ENCODE measurements at regions not wholly inside any gene's neighbourhood (a gene's known extent, or its start where the extent isn't known, plus 50 kb on each side); places are given as distances from the start of the nearest gene placed in this dataset.
"Not testable (repeated sequence)": the region's sequence is repeated elsewhere in the genome, so short reads cannot be mapped to it uniquely, and the experiment has no call there.

DNA sequence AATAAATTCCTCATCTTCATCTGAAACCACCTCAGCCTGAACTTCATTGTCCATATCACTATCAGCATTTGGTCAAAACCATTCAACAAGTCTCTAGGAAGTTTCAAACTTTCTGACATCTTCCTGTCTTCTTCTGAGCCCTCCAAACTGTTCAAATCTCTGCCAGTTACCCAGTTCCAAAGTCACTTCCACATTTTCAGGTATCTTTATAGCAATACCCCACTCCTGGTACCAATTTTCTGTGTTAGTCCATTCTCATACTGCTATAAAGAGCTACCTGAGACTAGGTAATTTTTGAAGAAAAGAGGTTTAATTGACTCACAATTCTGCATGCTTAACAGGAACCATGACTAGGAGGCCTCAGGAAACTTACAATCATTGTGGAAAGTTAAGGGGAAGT lies 250.4 kb downstream of the SLITRK6 start:
- H3K4me1 Mint-ChIP-seq; H3K4me3 Mint-ChIP-seq; H3K9me3 Mint-ChIP-seq; ATAC-seq; H3K27ac Mint-ChIP-seq; DNase-seq (ENCODE audit: low spot score in 2 of 2); H3K36me3 Mint-ChIP-seq: not testable (repeated sequence)

DNA sequence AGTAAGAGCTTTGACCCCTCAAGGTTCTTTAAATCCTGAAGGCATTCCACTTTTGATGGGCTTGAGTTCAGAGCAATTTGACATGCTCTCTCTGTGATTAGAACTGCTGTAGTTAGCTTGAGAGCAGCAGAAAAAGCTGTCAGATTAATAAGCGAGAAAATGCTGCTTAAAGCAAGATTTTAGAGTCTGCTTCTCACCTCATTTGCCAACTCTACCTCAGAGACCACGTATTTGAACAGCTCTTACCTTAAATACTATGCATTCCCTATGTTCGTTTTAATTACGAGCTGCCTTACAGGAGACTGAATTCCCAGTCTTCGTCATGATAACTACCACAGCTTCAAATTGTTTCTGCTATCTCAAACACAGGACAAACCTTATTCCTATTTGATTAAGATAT lies 253.4 kb downstream of the SLITRK6 start:
- Mint-ChIP-seq H3K4me3 (no peak overlapping the region), H3K36me3 (no peaks in the 10 kb centered on the region), H3K9me3 (peaks cover 7% of the 10 kb centered on the region), H3K4me1 (no peaks in the 10 kb centered on the region), H3K27ac (no peak overlapping the region)
- ATAC-seq = no peak
- DNase-seq (ENCODE audit: low spot score in 2 of 2) = no peak

DNA sequence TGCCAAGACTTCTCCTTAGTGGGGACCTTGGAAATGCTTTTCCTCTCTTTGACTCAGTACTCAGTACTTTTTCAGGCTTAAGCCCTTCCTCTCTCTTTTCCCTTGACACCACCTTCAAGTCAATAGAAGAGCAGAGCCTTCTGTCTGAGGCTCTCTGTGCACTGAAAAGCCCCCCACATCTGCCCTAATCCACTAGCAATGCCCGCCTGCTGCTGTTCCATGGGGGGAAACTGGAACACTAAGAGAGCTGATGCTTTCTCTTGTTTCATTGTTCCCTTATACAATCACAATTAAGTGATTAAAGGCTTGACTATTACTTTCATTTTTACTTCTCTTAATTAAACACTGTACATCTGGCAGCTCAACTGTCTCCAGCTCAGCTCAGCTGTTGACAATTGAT lies 254.5 kb downstream of the SLITRK6 start:
- no peak overlapping the region for H3K27ac Mint-ChIP-seq
- H3K4me3 Mint-ChIP-seq = no peak overlapping the region
- ATAC-seq (no peak), DNase-seq (ENCODE audit: low spot score in 2 of 2) (no peak)
- H3K9me3 Mint-ChIP-seq = peaks cover 7% of the 10 kb centered on the region
- no peaks in the 10 kb centered on the region for H3K36me3 Mint-ChIP-seq
- no peaks in the 10 kb centered on the region for H3K4me1 Mint-ChIP-seq

DNA sequence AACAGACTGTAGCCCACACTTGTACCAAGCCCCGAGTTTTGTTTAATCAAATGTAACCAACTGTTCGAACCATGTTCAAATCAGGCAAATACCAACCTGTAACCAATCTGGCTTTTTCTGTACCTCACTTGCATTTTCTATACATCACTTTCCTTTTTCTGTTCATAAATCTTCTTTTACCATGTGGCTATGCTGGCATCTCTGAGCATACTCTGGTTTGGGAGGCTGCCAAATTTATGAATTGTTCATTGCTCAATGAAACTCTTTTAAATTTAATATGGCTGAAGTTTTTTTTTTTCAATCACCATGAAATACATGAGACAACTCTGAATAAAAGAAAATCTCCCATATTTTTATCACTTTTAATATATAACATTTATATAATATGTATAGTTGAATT lies 256.1 kb downstream of the SLITRK6 start:
- H3K36me3 Mint-ChIP-seq = no peaks in the 10 kb centered on the region
- peaks cover 5% of the 10 kb centered on the region for H3K9me3 Mint-ChIP-seq
- no peak for DNase-seq (ENCODE audit: low spot score in 2 of 2)
- H3K4me3 Mint-ChIP-seq = no peak overlapping the region
- H3K4me1 Mint-ChIP-seq = no peaks in the 10 kb centered on the region
- no peak overlapping the region for H3K27ac Mint-ChIP-seq
- ATAC-seq = no peak

DNA sequence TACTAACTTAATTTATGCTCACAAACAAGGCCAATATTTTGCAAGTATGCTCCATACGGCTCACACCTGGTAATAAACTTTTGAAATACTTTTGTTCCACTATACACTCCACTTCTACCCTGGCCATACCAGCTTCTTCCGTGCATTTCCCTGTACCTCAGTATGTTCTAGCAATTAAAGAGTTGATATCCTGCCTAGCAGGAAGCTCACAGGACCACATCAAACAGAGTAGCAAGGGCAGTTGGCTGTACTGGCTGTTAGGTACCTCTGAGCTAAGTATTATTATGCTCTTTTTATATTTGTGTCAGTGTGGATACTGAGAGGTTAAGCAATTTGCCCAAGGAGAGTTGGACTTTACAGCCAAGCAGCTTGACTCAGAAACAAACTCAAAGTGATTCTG lies 257.7 kb downstream of the SLITRK6 start:
- no peak overlapping the region for H3K27ac Mint-ChIP-seq
- no peaks in the 10 kb centered on the region for H3K36me3 Mint-ChIP-seq
- ATAC-seq = no peak
- H3K4me3 Mint-ChIP-seq = no peak overlapping the region
- no peaks in the 10 kb centered on the region for H3K4me1 Mint-ChIP-seq
- H3K9me3 Mint-ChIP-seq = peaks cover 5% of the 10 kb centered on the region
- no peak for DNase-seq (ENCODE audit: low spot score in 2 of 2)

DNA sequence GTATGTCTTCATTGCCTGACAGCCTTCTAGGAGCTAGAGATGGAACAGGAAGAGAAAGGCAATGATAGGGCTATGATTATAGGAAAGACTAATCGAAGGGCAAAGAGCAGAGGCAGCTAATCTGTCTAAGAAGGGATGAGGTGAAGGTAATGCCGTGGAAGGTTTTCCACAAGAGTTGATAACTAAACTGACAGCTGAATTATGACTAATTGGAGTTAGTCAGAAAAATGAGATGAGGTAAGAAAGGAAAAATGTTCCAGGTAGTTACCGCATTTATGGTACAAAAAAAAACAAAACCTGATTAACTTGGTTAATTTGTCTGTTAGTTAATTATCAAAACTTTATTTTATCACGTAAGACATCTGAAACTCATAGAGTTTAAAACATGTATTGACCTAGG lies 260.3 kb downstream of the SLITRK6 start:
- Mint-ChIP-seq H3K4me1 (no peaks in the 10 kb centered on the region), H3K4me3 (no peak overlapping the region), H3K36me3 (no peaks in the 10 kb centered on the region), H3K9me3 (peaks cover 2% of the 10 kb centered on the region), H3K27ac (no peak overlapping the region)
- no peak for ATAC-seq
- DNase-seq (ENCODE audit: low spot score in 2 of 2) = no peak

DNA sequence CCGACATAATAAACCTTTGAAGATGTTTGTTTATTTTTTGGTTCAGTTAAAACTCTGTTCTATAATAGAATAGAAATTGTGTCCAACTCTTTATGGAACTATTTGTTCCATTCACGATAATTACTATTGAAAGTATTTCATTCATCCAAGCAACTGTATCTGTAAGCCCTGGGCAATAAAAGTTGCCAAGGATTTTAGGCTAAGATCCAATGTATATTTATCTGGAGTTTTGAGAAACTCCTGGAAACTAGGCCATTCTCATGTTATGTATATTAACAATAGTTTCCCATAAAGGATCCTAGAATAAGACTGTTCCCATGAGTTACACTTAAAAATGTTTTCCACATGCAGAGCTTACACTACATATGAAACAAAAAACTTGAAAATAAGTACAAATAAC lies 261.6 kb downstream of the SLITRK6 start:
- H3K4me3 Mint-ChIP-seq = no peak overlapping the region
- DNase-seq (ENCODE audit: low spot score in 2 of 2) (no peak), ATAC-seq (no peak)
- H3K36me3 Mint-ChIP-seq = no peaks in the 10 kb centered on the region
- peaks cover 2% of the 10 kb centered on the region for H3K9me3 Mint-ChIP-seq
- H3K4me1 Mint-ChIP-seq = no peaks in the 10 kb centered on the region
- H3K27ac Mint-ChIP-seq = no peak overlapping the region

DNA sequence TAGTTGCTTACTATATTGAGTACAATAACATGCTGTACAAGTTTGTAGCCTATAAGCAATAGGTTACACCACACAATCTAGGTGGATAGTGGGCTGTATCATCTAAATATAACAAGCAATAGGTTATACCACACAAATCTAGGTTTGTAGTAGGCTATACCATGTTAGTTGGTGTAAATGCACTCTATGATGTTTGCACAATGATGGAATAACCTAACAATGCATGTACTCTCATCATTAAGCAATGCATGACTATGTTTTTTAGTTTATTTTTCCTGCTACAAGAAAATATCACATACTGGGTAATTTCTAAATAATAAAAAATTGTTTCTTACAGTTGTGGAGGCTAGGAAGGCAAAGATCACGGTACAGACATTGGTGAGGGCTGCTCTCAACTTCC lies 262.5 kb downstream of the SLITRK6 start:
- ATAC-seq (no peak), DNase-seq (ENCODE audit: low spot score in 2 of 2) (no peak)
- H3K9me3 Mint-ChIP-seq = peaks cover 2% of the 10 kb centered on the region
- H3K36me3 Mint-ChIP-seq = no peaks in the 10 kb centered on the region
- no peaks in the 10 kb centered on the region for H3K4me1 Mint-ChIP-seq
- H3K27ac Mint-ChIP-seq = no peak overlapping the region
- no peak overlapping the region for H3K4me3 Mint-ChIP-seq

DNA sequence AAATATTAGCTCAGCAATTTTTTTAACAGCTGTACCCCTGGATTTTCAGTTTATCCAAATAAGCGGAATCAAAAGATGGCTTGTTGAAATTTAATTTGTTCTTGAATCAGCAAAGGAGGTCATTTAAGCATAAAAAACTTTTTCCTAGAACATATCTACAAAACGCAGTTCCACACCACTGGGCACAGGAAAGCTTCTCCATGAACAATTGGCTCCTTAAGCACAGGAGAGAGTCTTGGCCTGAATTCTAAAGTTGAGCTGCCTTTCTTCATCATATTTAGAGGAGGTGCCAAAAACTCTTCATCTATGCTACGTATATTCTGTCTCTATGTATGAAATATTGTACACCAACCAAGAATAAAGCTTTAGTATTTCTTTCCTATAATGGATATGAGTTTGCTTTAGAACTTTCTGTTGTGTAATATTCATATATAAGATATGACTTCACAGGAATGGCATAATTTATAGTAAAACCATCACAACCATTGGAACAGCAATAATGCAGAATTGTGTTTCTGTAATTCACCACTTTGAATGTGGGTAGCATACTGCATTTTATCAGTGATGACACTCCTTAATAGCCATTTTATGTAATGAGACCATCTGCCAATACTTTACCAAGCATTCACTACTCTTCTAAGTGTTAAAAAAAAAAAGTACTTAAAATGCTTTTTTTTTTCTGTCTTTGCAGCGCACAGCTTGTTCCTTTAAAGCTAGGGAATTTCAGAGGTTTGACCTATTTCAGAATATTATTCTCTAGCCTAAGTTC lies 263.7 kb downstream of the SLITRK6 start:
- Mint-ChIP-seq H3K27ac (no peak overlapping the region), H3K4me3 (no peak overlapping the region), H3K36me3 (no peaks in the 10 kb centered on the region), H3K9me3 (peaks cover 2% of the 10 kb centered on the region), H3K4me1 (no peaks in the 10 kb centered on the region)
- DNase-seq (ENCODE audit: low spot score in 2 of 2) = no peak
- ATAC-seq = no peak

DNA sequence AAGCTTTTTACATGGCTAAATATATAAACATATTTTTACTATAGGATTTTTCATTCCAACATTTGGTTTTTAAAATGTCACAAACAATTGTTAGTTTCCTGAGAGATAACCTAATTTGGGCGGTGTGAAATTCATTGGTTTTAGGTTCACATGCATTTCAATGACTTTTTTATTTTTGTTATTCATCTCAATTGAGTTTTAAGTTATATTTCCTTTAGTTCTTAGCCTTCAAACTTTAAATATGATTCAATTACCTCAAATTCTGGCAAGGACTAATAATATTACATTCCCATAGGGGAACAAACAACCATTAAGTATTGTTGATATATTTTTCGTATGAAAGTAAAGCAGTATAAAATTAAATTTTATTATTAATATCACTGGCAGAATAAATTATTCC lies 265.3 kb downstream of the SLITRK6 start:
- Mint-ChIP-seq H3K27ac (no peak overlapping the region), H3K4me1 (no peaks in the 10 kb centered on the region), H3K36me3 (no peaks in the 10 kb centered on the region), H3K4me3 (no peak overlapping the region), H3K9me3 (peaks cover 2% of the 10 kb centered on the region)
- no peak for DNase-seq (ENCODE audit: low spot score in 2 of 2)
- no peak for ATAC-seq

DNA sequence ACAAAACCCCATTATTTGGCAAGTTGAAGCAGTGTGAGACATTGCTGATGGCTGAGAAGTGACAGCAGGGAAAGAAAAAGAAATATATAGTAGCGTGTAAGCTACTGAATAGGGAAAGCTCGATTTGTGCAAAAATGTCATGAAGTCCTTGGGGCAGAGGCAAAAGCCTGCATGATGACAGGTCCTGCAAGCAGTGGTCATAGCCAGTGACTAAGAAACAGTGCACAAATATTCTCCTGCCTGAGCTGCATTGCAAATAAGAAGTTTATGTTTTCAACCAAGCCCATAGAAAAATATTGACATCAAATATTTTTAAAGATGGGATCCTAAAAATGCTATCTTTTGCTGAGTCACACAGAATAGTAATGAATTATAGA lies 270.0 kb downstream of the SLITRK6 start:
- Mint-ChIP-seq H3K9me3 (no peaks in the 10 kb centered on the region), H3K4me3 (no peak overlapping the region), H3K27ac (no peak overlapping the region), H3K36me3 (no peaks in the 10 kb centered on the region), H3K4me1 (no peaks in the 10 kb centered on the region)
- DNase-seq (ENCODE audit: low spot score in 2 of 2) = no peak
- no peak for ATAC-seq

DNA sequence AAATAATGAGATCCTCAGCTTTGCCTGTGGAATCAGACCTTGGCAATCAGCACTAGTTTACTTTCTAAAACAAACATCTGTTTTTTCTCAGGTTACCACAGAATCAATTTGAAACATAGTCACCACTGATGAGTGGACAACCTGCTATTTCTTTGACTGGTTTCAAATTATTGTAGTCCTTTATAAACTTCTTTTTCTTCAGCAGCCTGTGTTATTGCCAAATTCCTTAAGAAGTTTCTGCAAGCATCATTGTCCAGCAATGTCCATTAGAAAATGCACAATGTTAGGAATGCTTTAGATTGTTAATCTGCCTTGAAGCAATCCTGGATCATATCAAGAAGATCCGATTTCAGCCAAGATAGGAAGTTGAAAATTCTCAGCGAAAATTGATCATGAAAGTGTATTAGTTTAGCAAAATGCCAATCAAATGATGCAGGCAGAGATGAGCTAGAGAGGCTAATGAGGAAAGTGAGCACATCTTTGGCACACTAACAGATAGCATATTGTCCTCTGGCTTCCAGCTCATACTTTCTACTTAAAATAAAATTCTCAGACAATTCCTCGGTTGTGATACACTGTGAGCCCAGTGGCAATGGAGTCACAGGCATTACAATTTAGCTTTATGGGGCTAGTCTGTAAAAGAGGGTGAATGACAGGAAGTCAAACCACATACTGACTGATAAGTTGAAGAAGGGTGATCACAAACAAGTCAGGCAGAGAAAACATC lies 270.6 kb downstream of the SLITRK6 start:
- no peak overlapping the region for H3K27ac Mint-ChIP-seq

DNA sequence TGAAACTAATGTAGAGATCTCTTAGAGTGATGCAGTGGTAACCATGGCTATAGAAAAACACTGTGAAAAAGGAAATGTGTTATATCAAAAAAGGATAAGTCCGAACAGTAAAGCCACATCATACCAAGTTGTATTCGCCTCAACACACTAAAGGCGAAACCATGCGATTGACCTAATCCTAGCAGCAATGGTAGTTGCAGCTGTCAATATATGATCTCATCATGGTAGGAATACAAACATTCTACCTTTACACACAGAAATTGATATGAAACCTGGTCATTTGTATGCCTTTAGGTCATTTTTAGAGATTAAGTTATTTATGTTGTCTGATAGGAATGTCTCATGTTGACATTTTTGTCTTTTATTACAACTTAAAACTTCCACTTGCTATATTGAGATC lies 271.9 kb downstream of the SLITRK6 start:
- Mint-ChIP-seq H3K4me3 (no peak overlapping the region), H3K36me3 (no peaks in the 10 kb centered on the region)

More for the DNA sequence above, 270.6 kb downstream of the SLITRK6 start:
- H3K4me1 Mint-ChIP-seq = no peaks in the 10 kb centered on the region
- H3K36me3 Mint-ChIP-seq = no peaks in the 10 kb centered on the region
- DNase-seq (ENCODE audit: low spot score in 2 of 2) (no peak), ATAC-seq (no peak)
- H3K9me3 Mint-ChIP-seq = no peaks in the 10 kb centered on the region
- H3K4me3 Mint-ChIP-seq = no peak overlapping the region

DNA sequence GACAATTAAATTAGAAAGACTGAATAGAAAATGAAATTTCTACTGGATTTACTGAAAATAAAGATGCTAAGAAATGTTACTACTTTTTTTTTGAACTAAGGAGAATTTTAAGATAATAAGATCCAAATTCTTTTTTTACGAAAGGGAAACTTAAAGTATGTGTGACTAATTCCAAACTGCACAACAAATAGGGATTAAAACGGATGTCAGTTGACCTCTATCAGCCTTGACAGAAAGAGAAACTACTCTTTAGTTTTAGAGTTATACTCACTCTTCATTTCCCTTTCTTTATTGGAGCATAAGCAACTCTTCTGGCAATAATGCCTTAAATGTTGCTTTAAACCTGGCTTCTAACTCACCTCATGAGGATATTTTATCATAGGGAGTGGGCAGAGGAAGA lies 273.8 kb downstream of the SLITRK6 start:
- no peak for DNase-seq (ENCODE audit: low spot score in 2 of 2)
- no peaks in the 10 kb centered on the region for H3K9me3 Mint-ChIP-seq
- no peaks in the 10 kb centered on the region for H3K36me3 Mint-ChIP-seq
- H3K4me1 Mint-ChIP-seq = no peaks in the 10 kb centered on the region
- H3K27ac Mint-ChIP-seq = no peak overlapping the region
- H3K4me3 Mint-ChIP-seq = no peak overlapping the region
- ATAC-seq = no peak

More for the DNA sequence above, 271.9 kb downstream of the SLITRK6 start:
- H3K9me3 Mint-ChIP-seq = no peaks in the 10 kb centered on the region
- H3K27ac Mint-ChIP-seq = no peak overlapping the region
- ATAC-seq = no peak
- no peaks in the 10 kb centered on the region for H3K4me1 Mint-ChIP-seq
- DNase-seq (ENCODE audit: low spot score in 2 of 2) = no peak

DNA sequence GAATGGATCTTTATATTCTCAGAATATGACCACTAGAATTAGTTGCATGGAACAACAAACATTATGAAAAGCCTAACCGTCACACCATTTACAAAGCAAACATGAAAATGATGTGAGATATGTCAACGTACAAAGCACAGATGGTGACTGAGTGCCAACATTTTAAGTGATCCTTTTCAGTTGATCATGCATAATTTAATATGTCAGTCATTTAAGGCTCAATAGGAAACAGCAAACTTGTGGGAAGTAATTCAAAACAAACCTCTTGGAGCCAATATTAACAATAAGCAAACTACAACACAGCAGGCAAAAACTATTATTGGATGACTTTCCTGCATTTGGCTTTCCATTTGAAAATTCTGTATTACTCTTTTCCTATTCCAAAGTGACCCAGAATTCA lies 277.6 kb downstream of the SLITRK6 start:
- H3K36me3 Mint-ChIP-seq = no peaks in the 10 kb centered on the region
- no peak for ATAC-seq
- peaks cover 4% of the 10 kb centered on the region for H3K9me3 Mint-ChIP-seq
- no peak overlapping the region for H3K27ac Mint-ChIP-seq
- no peak overlapping the region for H3K4me3 Mint-ChIP-seq
- no peaks in the 10 kb centered on the region for H3K4me1 Mint-ChIP-seq
- DNase-seq (ENCODE audit: low spot score in 2 of 2) = no peak

DNA sequence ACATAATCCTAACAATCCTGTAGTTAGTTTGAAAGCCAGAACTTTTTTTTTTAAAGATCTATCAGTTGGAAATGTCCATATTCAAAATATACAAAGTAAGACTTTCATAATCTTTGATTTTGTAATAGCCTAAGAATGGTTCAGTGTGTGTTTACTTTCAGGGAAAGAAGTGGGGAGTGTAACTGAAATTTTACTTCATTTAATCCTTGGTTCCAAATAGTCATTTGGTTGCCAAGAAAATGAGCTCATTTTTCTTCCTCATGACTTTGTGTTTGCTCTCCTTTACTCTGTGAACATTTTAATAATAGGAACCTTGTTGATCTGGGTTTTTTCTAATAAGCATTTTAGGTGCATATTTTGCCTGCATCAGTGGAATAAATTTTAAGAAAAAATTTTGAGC lies 278.8 kb downstream of the SLITRK6 start:
- DNase-seq (ENCODE audit: low spot score in 2 of 2) (no peak), ATAC-seq (no peak)
- Mint-ChIP-seq H3K27ac (no peak overlapping the region), H3K36me3 (no peaks in the 10 kb centered on the region), H3K9me3 (peaks cover 4% of the 10 kb centered on the region), H3K4me3 (no peak overlapping the region), H3K4me1 (no peaks in the 10 kb centered on the region)
